ENCODE measurements at regions not wholly inside any gene's neighbourhood (a gene's known extent, or its start where the extent isn't known, plus 50 kb on each side); places are given as distances from the start of the nearest gene placed in this dataset.
"Not testable (repeated sequence)": the region's sequence is repeated elsewhere in the genome, so short reads cannot be mapped to it uniquely, and the experiment has no call there.

DNA sequence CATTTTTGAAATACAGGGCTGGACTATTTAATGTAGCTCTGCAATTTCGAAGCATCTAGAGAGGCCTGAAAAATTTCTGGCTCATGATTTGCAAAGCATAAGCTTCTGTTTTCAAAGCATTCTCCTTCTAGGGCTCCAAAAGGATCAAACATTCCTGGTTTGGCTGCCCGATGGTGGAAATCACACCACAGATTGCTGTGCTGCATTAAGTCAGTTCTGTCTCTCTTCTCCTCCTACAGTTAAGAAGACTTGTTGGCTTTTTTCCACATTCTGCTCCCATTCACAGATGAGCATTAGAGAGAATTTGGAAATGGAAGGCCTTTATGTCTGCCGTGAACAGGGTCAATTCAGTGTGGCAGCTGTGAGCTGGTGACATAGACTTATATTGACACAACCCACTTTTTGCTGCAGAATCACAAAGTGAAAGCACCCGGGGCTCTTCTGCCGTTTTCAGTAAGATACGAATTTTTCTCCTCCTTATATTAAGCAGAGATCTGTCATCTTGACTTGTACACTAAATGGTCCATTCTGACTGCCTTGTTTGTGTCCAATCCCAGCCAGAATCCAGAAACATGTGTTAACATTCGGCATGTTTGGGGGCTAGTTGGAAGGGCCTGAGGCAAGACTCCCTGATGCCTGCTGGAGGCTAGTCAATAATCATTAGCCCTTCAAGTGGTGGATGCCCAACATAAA is 330.8 kb upstream of the DEFB112 start:
- DNase-seq = no peak
- intact Hi-C loops (cut with DNase I) = no loop called here
- WGBS, 2 donors = 72 to 73% methylated on average over 7 of the region's 7 CpGs
- no peaks in the 10 kb centered on the region for H3K27me3 ChIP-seq
- H3K4me3 ChIP-seq = no peak overlapping the region
- no peaks in the 10 kb centered on the region for H3K4me1 ChIP-seq
- TF ChIP-seq, protein P1, sequence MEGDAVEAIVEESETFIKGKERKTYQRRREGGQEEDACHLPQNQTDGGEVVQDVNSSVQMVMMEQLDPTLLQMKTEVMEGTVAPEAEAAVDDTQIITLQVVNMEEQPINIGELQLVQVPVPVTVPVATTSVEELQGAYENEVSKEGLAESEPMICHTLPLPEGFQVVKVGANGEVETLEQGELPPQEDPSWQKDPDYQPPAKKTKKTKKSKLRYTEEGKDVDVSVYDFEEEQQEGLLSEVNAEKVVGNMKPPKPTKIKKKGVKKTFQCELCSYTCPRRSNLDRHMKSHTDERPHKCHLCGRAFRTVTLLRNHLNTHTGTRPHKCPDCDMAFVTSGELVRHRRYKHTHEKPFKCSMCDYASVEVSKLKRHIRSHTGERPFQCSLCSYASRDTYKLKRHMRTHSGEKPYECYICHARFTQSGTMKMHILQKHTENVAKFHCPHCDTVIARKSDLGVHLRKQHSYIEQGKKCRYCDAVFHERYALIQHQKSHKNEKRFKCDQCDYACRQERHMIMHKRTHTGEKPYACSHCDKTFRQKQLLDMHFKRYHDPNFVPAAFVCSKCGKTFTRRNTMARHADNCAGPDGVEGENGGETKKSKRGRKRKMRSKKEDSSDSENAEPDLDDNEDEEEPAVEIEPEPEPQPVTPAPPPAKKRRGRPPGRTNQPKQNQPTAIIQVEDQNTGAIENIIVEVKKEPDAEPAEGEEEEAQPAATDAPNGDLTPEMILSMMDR (IDR thresholded peaks at IDR 0.05) = no peak
- H3K9me3 ChIP-seq = peaks cover 0 to 30% (median 6%) of the 10 kb centered on the region in 11 donors
- H3K27ac ChIP-seq = no peak overlapping the region
- ATAC-seq = no peak
- H3K36me3 ChIP-seq = no peaks in the 10 kb centered on the region

DNA sequence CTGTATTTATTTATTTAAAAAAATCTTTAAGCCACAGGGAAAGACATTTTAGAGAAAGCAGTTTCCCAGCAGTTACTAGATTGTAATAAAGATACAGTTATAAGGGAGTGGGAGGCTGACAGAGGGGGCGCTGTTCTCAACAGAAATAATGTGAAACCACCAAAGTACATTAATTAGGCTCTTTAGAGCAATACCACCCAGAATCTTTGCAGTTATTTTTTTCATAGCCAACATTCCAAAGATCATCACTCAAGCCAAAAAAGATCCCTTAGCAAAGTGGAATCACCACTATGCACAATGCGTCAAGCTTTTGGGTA is 331.3 kb upstream of the DEFB112 start:
- H3K27ac ChIP-seq = no peak overlapping the region
- no peak overlapping the region for H3K4me3 ChIP-seq
- 49 to 54% methylated on average over 2 of the region's 2 CpGs for WGBS, 2 donors
- TF ChIP-seq, protein P1 (IDR thresholded peaks at IDR 0.05) = no peak
- DNase-seq (no peak), ATAC-seq (no peak)
- H3K9me3 ChIP-seq = peaks cover 0 to 25% (median 3%) of the 10 kb centered on the region in 11 donors
- intact Hi-C loops (cut with DNase I) = no loop called here
- H3K4me1 ChIP-seq = no peaks in the 10 kb centered on the region
- H3K36me3 ChIP-seq = no peaks in the 10 kb centered on the region
- no peaks in the 10 kb centered on the region for H3K27me3 ChIP-seq

DNA sequence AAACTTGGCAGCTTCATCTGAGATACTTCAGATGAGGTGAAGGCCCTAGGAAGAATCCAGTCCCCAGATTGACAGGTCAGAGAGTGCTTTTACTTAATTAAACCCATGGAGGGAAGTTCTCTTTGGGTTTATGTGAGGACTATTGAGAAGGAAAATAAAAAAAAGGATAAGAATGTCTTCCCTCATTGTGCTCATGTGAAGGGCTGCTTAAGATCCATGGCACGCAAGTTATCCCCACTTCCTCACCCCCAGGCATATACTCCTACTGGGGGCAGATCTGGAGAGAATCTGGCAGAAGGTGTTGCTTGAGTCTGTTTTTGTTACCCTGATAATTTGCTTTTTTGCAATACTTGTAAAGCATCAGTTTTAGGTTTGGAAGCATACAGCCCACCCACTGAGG is 322.9 kb upstream of the TFAP2D start:
- Histone ChIP-seq H3K27ac (no peak overlapping the region), H3K9me3 (no peaks in the 10 kb centered on the region), H3K4me1 (no peaks in the 10 kb centered on the region), H3K4me3 (no peak overlapping the region), H3K36me3 (no peaks in the 10 kb centered on the region), H3K27me3 (no peaks in the 10 kb centered on the region)
- DNase-seq (no peak), ATAC-seq (no peak)
- intact Hi-C loops (cut with DNase I) = no loop called here
- TF ChIP-seq, protein P1 (IDR thresholded peaks at IDR 0.05) = no peak
- 91 to 94% methylated on average over 1 of the region's 1 CpG for WGBS, 2 donors

DNA sequence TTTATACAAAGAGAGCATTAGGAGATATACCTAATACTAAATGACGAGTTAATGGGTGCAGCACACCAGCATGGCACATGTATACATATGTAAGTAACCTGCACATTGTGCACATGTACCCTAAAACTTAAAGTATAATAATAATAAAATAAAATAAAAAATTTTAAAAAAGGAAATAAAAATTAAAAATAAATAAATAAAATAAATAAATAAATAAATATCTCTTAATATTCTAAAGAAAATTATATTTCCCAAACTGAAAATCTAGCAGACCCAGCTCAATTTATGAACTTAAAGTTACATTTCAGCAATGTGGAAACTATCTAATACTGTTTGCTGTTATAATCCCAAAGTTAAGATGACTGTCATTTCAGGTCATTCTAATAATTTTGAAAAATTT is 319.2 kb upstream of the TFAP2D start:
- ATAC-seq; H3K27me3 ChIP-seq; H3K27ac ChIP-seq; H3K4me1 ChIP-seq; H3K4me3 ChIP-seq; H3K9me3 ChIP-seq; intact Hi-C loops (cut with DNase I); DNase-seq; H3K36me3 ChIP-seq: not testable (repeated sequence)
- 74 to 78% methylated on average over 1 of the region's 1 CpG for WGBS, 2 donors

DNA sequence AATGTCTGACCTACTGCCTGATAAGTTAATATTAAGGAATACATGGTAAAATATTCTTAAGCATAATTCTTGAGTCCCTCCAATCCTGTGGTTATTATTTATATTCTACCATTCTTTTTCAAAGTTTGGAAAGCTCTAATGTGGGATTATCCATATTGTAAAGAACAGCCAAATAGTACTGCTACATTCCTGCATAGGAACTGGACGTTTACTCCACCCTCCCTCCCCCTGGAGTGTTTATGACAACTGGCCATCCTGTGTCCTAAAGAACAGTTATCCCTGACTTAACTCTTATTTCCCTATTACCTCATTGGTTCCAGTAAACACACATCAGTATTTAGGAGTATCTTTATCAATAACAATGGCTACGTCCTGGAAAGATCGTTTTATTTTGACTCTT is 308.7 kb upstream of the TFAP2D start:
- Histone ChIP-seq H3K9me3 (no peaks in the 10 kb centered on the region), H3K36me3 (no peaks in the 10 kb centered on the region), H3K4me3 (no peak overlapping the region), H3K4me1 (no peaks in the 10 kb centered on the region), H3K27ac (no peak overlapping the region), H3K27me3 (no peaks in the 10 kb centered on the region)
- DNase-seq (no peak), ATAC-seq (no peak)
- intact Hi-C loops (cut with DNase I) = no loop called here
- TF ChIP-seq, protein P1 (IDR thresholded peaks at IDR 0.05) = no peak
- WGBS, 2 donors = 46 to 47% methylated on average over 3 of the region's 3 CpGs
